SK-N-SH (cell line): ENCODE measurements at regions not wholly inside any gene's neighbourhood (a gene's known extent, or its start where the extent isn't known, plus 50 kb on each side); places are given as distances from the start of the nearest gene placed in this dataset.
A peak's percentile ranks its signal among the peaks of the same experiment; 100 is the strongest.

Experiments
- CTCF ChIA-PET: fragments of 300-600, 350-600 bp; formaldehyde crosslinking; extraction: SDS; loops from one replicate; lab custom pipeline; 2021; lab: Yijun Ruan, JAX
- POLR2A ChIA-PET: fragments of 350-600 bp; sonication (Branson Sonifier 250); formaldehyde crosslinking; extraction: SDS; loops from one replicate; lab custom pipeline; 2020; ENCODE audit warnings: antibody characterized with exemption, inconsistent platforms; lab: Yijun Ruan, JAX
- DNase-seq: peaks from one replicate; pipeline ENCODE4 v3.0.0; 2012
- H2AFZ ChIP-seq: fragments of 200-600 bp; sonication (generic); 2 replicates; pipeline ENCODE4 v1.8.1; 2016; ENCODE audit warnings: antibody characterized with exemption, mild to moderate bottlenecking, low read depth
- H3F3A ChIP-seq: fragments of 200-600 bp; sonication (generic); replicated peaks from 2 replicates; pipeline ENCODE3; 2016; ENCODE audit warnings: antibody characterized with exemption, mild to moderate bottlenecking; ENCODE audit not compliant: insufficient read depth
- H3K27ac ChIP-seq, 2 experiments: fragments of 200-500 bp in 1 of 2; fragments of 200-600 bp in 1 of 2; sonication (Bioruptor generic) in 1 of 2; sonication (generic), shearing (Covaris generic) in 1 of 2; 2 replicates each; pipeline versions ENCODE4 v1.5.1 to v1.6.1; 2014 to 2016; ENCODE audit warnings: low read depth in 2 of 2, inconsistent platforms in 1 of 2, low read length in 1 of 2, mild to moderate bottlenecking in 1 of 2, mixed read lengths in 1 of 2
- H3K27me3 ChIP-seq: fragments of 200-600 bp; sonication (generic), shearing (Covaris generic); 2 replicates; pipeline ENCODE4 v1.6.1; 2016; ENCODE audit warnings: mixed run types; ENCODE audit not compliant: insufficient read depth
- H3K36me3 ChIP-seq, 2 experiments: fragments of 200-500 bp in 1 of 2; fragments of 200-600 bp in 1 of 2; sonication (Bioruptor generic) in 1 of 2; sonication (generic) in 1 of 2; replicated peaks in 1 of 2; 2 replicates each; pipeline versions ENCODE3 to v1.5.1; 2014 to 2016; ENCODE audit warnings: low read length in 1 of 2, mild to moderate bottlenecking in 1 of 2; ENCODE audit not compliant: insufficient read depth in 2 of 2, control insufficient read depth in 1 of 2
- H3K4me1 ChIP-seq, 2 experiments: fragments of 200-500 bp in 1 of 2; fragments of 200-600 bp in 1 of 2; sonication (Bioruptor generic) in 1 of 2; sonication (generic), shearing (Covaris generic) in 1 of 2; 2 replicates each; pipeline versions ENCODE4 v1.5.1 to v1.6.1; 2014 to 2016; ENCODE audit warnings: low read depth in 1 of 2, low read length in 1 of 2, mixed run types in 1 of 2; ENCODE audit not compliant: insufficient read depth in 2 of 2, control insufficient read depth in 1 of 2
- H3K4me2 ChIP-seq: fragments of 200-600 bp; sonication (generic), shearing (Covaris generic); 2 replicates; pipeline ENCODE4 v1.6.1; 2017; ENCODE audit warnings: mixed run types
- H3K4me3 ChIP-seq, 2 experiments: fragments of 200-500 bp in 1 of 2; fragments of 200-600 bp in 1 of 2; sonication (Bioruptor generic) in 1 of 2; sonication (generic), shearing (Covaris generic) in 1 of 2; 2 replicates each; pipeline versions ENCODE4 v1.5.1 to v1.8.1; 2014 to 2016; ENCODE audit warnings: low read depth in 2 of 2, inconsistent platforms in 1 of 2, low read length in 1 of 2, mild to moderate bottlenecking in 1 of 2, mixed read lengths in 1 of 2, moderate library complexity in 1 of 2
- H3K79me2 ChIP-seq: fragments of 200-600 bp; sonication (generic); 2 replicates; pipeline ENCODE4 v1.8.1; 2017; ENCODE audit warnings: mild to moderate bottlenecking; ENCODE audit not compliant: insufficient read depth
- H3K9ac ChIP-seq: fragments of 200-600 bp; sonication (generic); 2 replicates; pipeline ENCODE4 v1.6.1; 2017; ENCODE audit warnings: mixed run types
- H3K9me2 ChIP-seq: fragments of 200-600 bp; sonication (generic); 2 replicates; pipeline ENCODE4 v1.6.1; 2017; ENCODE audit warnings: mixed run types
- H3K9me3 ChIP-seq: fragments of 200-600 bp; sonication (generic); 2 replicates; pipeline ENCODE4 v1.6.1; 2017; ENCODE audit warnings: mixed run types, mild to moderate bottlenecking, moderate library complexity
- H4K20me1 ChIP-seq: fragments of 200-600 bp; sonication (generic); 2 replicates; pipeline ENCODE4 v1.6.1; 2017; ENCODE audit warnings: mild to moderate bottlenecking, mixed run types; ENCODE audit not compliant: insufficient read depth
- CTCF ChIP-seq: fragments of 200-600 bp; sonication (generic); IDR thresholded peaks from 2 replicates; pipeline ENCODE4 v1.6.1; 2017; ENCODE audit warnings: antibody characterized with exemption, mild to moderate bottlenecking, moderate library complexity
- EP300 ChIP-seq, 2 experiments: IDR thresholded peaks; 2 replicates each; pipeline versions ENCODE4 v1.4.0 to v1.6.1; 2012; ENCODE audit warnings: borderline replicate concordance in 1 of 2, low read depth in 1 of 2, low read length in 1 of 2
- FOSL2 ChIP-seq: IDR thresholded peaks from 2 replicates; pipeline ENCODE4 v1.4.0; 2012; ENCODE audit warnings: low read depth, mild to moderate bottlenecking, moderate library complexity, borderline replicate concordance
- GABPA ChIP-seq: IDR thresholded peaks from 2 replicates; pipeline ENCODE4 v1.4.0; 2012; ENCODE audit warnings: low read depth, mild to moderate bottlenecking
- GATA2 ChIP-seq: sonication (generic); formaldehyde crosslinking; IDR thresholded peaks from 2 replicates; pipeline ENCODE4 v1.5.0; 2020; ENCODE audit warnings: mild to moderate bottlenecking, missing genetic modification reagents
- JUND ChIP-seq: IDR thresholded peaks from 2 replicates; pipeline ENCODE4 v1.4.0; 2012
- NFIC ChIP-seq: IDR thresholded peaks from 2 replicates; pipeline ENCODE4 v1.4.0; 2012; ENCODE audit warnings: borderline replicate concordance
- NRF1 ChIP-seq: IDR thresholded peaks from 2 replicates; pipeline ENCODE4 v1.6.1; 2012; ENCODE audit warnings: low read depth, mild to moderate bottlenecking, low read length
- RCOR1 ChIP-seq: fragments of 150-350 bp; IDR thresholded peaks from 2 replicates; pipeline ENCODE4 v1.6.1; 2017; ENCODE audit warnings: antibody characterized with exemption, low read length
- RXRA ChIP-seq: IDR thresholded peaks from 2 replicates; pipeline ENCODE4 v1.4.0; 2012; ENCODE audit warnings: low read depth, mild to moderate bottlenecking, borderline replicate concordance
- SMC3 ChIP-seq: IDR thresholded peaks from 2 replicates; pipeline ENCODE4 v1.6.1; 2012; ENCODE audit warnings: low read depth, low read length, improper control_type of control experiment
- TCF12 ChIP-seq: IDR thresholded peaks from 2 replicates; pipeline ENCODE4 v1.4.0; 2012
- TEAD4 ChIP-seq: IDR thresholded peaks from 2 replicates; pipeline ENCODE4 v1.4.0; 2012; ENCODE audit warnings: mild to moderate bottlenecking, borderline replicate concordance; ENCODE audit not compliant: insufficient read depth
- USF2 ChIP-seq: fragments of 150-350 bp; IDR thresholded peaks from 2 replicates; pipeline ENCODE4 v1.6.1; 2017; ENCODE audit warnings: antibody characterized with exemption, low read length, low read depth, borderline replicate concordance
- WGBS: methylation state at CpG from one replicate; pipeline ENCODE4 v1.1.6; 2017; ENCODE audit warnings: low lambda C conversion rate; 5-methylcytosine and 5-hydroxymethylcytosine counted together

- H3F3A ChIP-seq: no peaks in the 10 kb centered on the region
- DNase-seq: no peak
- ChIA-PET CTCF (interaction anchor here (1.1 to 2.2 kb wide), 4 partner anchors 10 to 117 kb away, joined by 3 to 6 read pairs (median 4); no protein-coding TSS in a partner anchor), POLR2A (no interaction called here)
- 77% methylated on average over 9 of the region's 9 CpGs for WGBS
- no peak overlapping the region for H3K4me2 ChIP-seq
- no peak overlapping the region for H3K4me3 ChIP-seq
- H3K27me3 ChIP-seq: no peaks in the 10 kb centered on the region; the same call in 1 of the 2 replicates
- H3K9me2 ChIP-seq: no peaks in the 10 kb centered on the region
- no peaks in the 10 kb centered on the region; a peak in 1 of 4 replicates for H3K4me1 ChIP-seq
- H3K9me3 ChIP-seq: no peaks in the 10 kb centered on the region
- no peak overlapping the region for H3K9ac ChIP-seq
- H4K20me1 ChIP-seq: no peaks in the 10 kb centered on the region
- no peak overlapping the region for H3K27ac ChIP-seq
- H3K36me3 ChIP-seq: no peaks in the 10 kb centered on the region
- H2AFZ ChIP-seq: no peak overlapping the region
- H3K79me2 ChIP-seq: no peaks in the 10 kb centered on the region
- TF ChIP-seq FOSL2 (peak; percentile 37), TCF12 (no peak), EP300 (IDR thresholded peaks at IDR 0.05; ENCODE audit: borderline replicate concordance in 1 of 2, low read depth in 1 of 2, low read length in 1 of 2) (no peak), CTCF (0 out of 2 replicates have a peak, but pooled peaks have one; percentile 11), JUND (peak; percentile 26; the same call in 1 of the 2 replicates), RXRA (no peak)
These were observed 143.7 kb downstream of the ATL2 start for GRCh38 chr2:38233231-38233983.

GRCh38 chr2:38232454-38232853, 144.6 kb downstream of the ATL2 start:
- CTCF ChIA-PET: interaction anchor here (1.4 to 2.2 kb wide), 2 partner anchors 11 to 13 kb away, joined by 4 to 6 read pairs; no protein-coding TSS in a partner anchor
- no peaks in the 10 kb centered on the region; a peak in 2 of 4 replicates for H3K4me1 ChIP-seq
- POLR2A ChIA-PET: no interaction called here

More at GRCh38 chr2:38232454-38232853, 144.6 kb downstream of the ATL2 start:
- no peaks in the 10 kb centered on the region for H3K36me3 ChIP-seq
- no peaks in the 10 kb centered on the region for H3K9me3 ChIP-seq
- no peaks in the 10 kb centered on the region for H3F3A ChIP-seq
- no peak for DNase-seq
- no peaks in the 10 kb centered on the region for H3K79me2 ChIP-seq
- H3K4me2 ChIP-seq: no peak overlapping the region
- no peaks in the 10 kb centered on the region for H4K20me1 ChIP-seq
- no peaks in the 10 kb centered on the region; the same call in 1 of the 2 replicates for H3K27me3 ChIP-seq
- no peaks in the 10 kb centered on the region for H3K9me2 ChIP-seq
- no peak for TF ChIP-seq EP300 (IDR thresholded peaks at IDR 0.05; ENCODE audit: borderline replicate concordance in 1 of 2, low read depth in 1 of 2, low read length in 1 of 2)
- no peak for TF ChIP-seq USF2
- no peak for TF ChIP-seq TEAD4
- TF ChIP-seq RCOR1: no peak
- no peak for TF ChIP-seq GABPA
- no peak for TF ChIP-seq NFIC
- no peak for TF ChIP-seq GATA2 (CRISPR knock-in tag)
- TF ChIP-seq NRF1: no peak
- no peak for TF ChIP-seq SMC3
- TF ChIP-seq TCF12: no peak
- TF ChIP-seq CTCF: no peak
- TF ChIP-seq, all 33 proteins: peak for 0
- H3K27ac ChIP-seq: no peak overlapping the region
- no peak overlapping the region for H2AFZ ChIP-seq
- WGBS: 80% methylated on average over 1 of the region's 1 CpG
- H3K9ac ChIP-seq: no peak overlapping the region
- no peak overlapping the region for H3K4me3 ChIP-seq
